Activated CD8-positive, alpha-beta memory T cell treated with anti-CD3 and anti-CD28 coated beads, Interleukin-2, amount 10 ng/mL, durations not matched to agents 7 days and 5 days (primary cell): ENCODE measurements at regions not wholly inside any gene's neighbourhood (a gene's known extent, or its start where the extent isn't known, plus 50 kb on each side); places are given as distances from the start of the nearest gene placed in this dataset.

ENCODE experiments used
- ATAC-seq: fragments of 150-1000 bp; cut with Tn5 transposase; one replicate; pipeline ENCODE4 v1.10.0; 2021; ENCODE audit warnings: moderate library complexity
- CTCF ChIA-PET: fragments of 350-600 bp; sonication (Branson Sonifier 250); formaldehyde crosslinking; loops from one replicate; lab custom pipeline; 2021; ENCODE audit warnings: antibody characterized with exemption; lab: Charles Lee
- DNase-seq: peaks from one replicate; pipeline ENCODE4 v3.0.0-alpha.2; 2020
- H3K27ac Mint-ChIP-seq: one replicate; pipeline ENCODE4 v1.8.0; 2021; ENCODE audit warnings: mild to moderate bottlenecking, mixed read lengths
- H3K27me3 Mint-ChIP-seq: one replicate; pipeline ENCODE4 v1.8.0; 2021; ENCODE audit warnings: mixed read lengths
- H3K36me3 Mint-ChIP-seq: one replicate; pipeline ENCODE4 v1.8.0; 2021; ENCODE audit warnings: mild to moderate bottlenecking, mixed read lengths
- H3K4me1 Mint-ChIP-seq: one replicate; pipeline ENCODE4 v1.8.0; 2021; ENCODE audit warnings: mixed read lengths
- H3K4me3 Mint-ChIP-seq: one replicate; pipeline ENCODE4 v1.8.0; 2021; ENCODE audit warnings: mild to moderate bottlenecking, moderate library complexity, mixed read lengths
- H3K9me3 Mint-ChIP-seq: one replicate; pipeline ENCODE4 v1.8.0; 2022; ENCODE audit warnings: low read depth, mixed read lengths

- Mint-ChIP-seq H3K4me3 (no peak overlapping the region), H3K36me3 (no peaks in the 10 kb centered on the region), H3K4me1 (no peaks in the 10 kb centered on the region), H3K9me3 (no peaks in the 10 kb centered on the region), H3K27ac (no peak overlapping the region), H3K27me3 (no peaks in the 10 kb centered on the region)
- DNase-seq (no peak), ATAC-seq (no peak)
- CTCF ChIA-PET: no interaction called here
These were observed 475.7 kb downstream of the TMEM232 start for GRCh38 chr5:110250755-110251154.

GRCh38 chr5:110251366-110251765 lies 475.1 kb downstream of the TMEM232 start:
- Mint-ChIP-seq H3K4me1 (no peaks in the 10 kb centered on the region), H3K27me3 (no peaks in the 10 kb centered on the region), H3K27ac (no peak overlapping the region), H3K36me3 (no peaks in the 10 kb centered on the region), H3K9me3 (no peaks in the 10 kb centered on the region), H3K4me3 (no peak overlapping the region)
- no peak for ATAC-seq
- CTCF ChIA-PET: no interaction called here
- no peak for DNase-seq

GRCh38 chr5:110255194-110255593 lies 471.3 kb downstream of the TMEM232 start:
- Mint-ChIP-seq H3K9me3 (no peaks in the 10 kb centered on the region), H3K4me1 (no peaks in the 10 kb centered on the region), H3K27me3 (no peaks in the 10 kb centered on the region), H3K36me3 (no peaks in the 10 kb centered on the region), H3K27ac (no peak overlapping the region), H3K4me3 (no peak overlapping the region)
- no peak for DNase-seq
- CTCF ChIA-PET: no interaction called here
- no peak for ATAC-seq

GRCh38 chr5:110256298-110256697 lies 470.2 kb downstream of the TMEM232 start:
- ATAC-seq (no peak), DNase-seq (no peak)
- CTCF ChIA-PET: no interaction called here
- H3K27me3 Mint-ChIP-seq: no peaks in the 10 kb centered on the region
- H3K9me3 Mint-ChIP-seq: no peaks in the 10 kb centered on the region
- no peak overlapping the region for H3K4me3 Mint-ChIP-seq
- no peaks in the 10 kb centered on the region for H3K4me1 Mint-ChIP-seq
- no peaks in the 10 kb centered on the region for H3K36me3 Mint-ChIP-seq
- no peak overlapping the region for H3K27ac Mint-ChIP-seq

GRCh38 chr5:110257971-110258370 lies 468.5 kb downstream of the TMEM232 start:
- H3K4me3 Mint-ChIP-seq: no peak overlapping the region

GRCh38 chr5:110258460-110259216 lies 467.8 kb downstream of the TMEM232 start:
- Mint-ChIP-seq H3K27ac (no peak overlapping the region), H3K4me1 (no peaks in the 10 kb centered on the region), H3K36me3 (no peaks in the 10 kb centered on the region), H3K9me3 (no peaks in the 10 kb centered on the region), H3K4me3 (no peak overlapping the region), H3K27me3 (no peaks in the 10 kb centered on the region)
- DNase-seq: no peak
- ATAC-seq: no peak
- CTCF ChIA-PET: no interaction called here

More at GRCh38 chr5:110257971-110258370, 468.5 kb downstream of the TMEM232 start:
- no peaks in the 10 kb centered on the region for H3K9me3 Mint-ChIP-seq
- H3K27ac Mint-ChIP-seq: no peak overlapping the region
- DNase-seq: no peak
- H3K36me3 Mint-ChIP-seq: no peaks in the 10 kb centered on the region
- no peaks in the 10 kb centered on the region for H3K4me1 Mint-ChIP-seq
- ATAC-seq: no peak
- H3K27me3 Mint-ChIP-seq: no peaks in the 10 kb centered on the region
- CTCF ChIA-PET: no interaction called here

- Mint-ChIP-seq H3K27me3 (no peaks in the 10 kb centered on the region), H3K9me3 (no peaks in the 10 kb centered on the region), H3K4me1 (no peaks in the 10 kb centered on the region), H3K36me3 (no peaks in the 10 kb centered on the region), H3K4me3 (no peak overlapping the region), H3K27ac (no peak overlapping the region)
- DNase-seq (no peak), ATAC-seq (no peak)
- CTCF ChIA-PET: no interaction called here
These were observed 463.7 kb downstream of the TMEM232 start for GRCh38 chr5:110262749-110263148.

GRCh38 chr5:110264661-110265060 lies 461.8 kb downstream of the TMEM232 start:
- Mint-ChIP-seq H3K27ac (no peak overlapping the region), H3K4me1 (no peaks in the 10 kb centered on the region)
- CTCF ChIA-PET: no interaction called here

GRCh38 chr5:110265162-110265561 lies 461.3 kb downstream of the TMEM232 start:
- Mint-ChIP-seq H3K27me3 (no peaks in the 10 kb centered on the region), H3K36me3 (no peaks in the 10 kb centered on the region), H3K9me3 (no peaks in the 10 kb centered on the region), H3K27ac (no peak overlapping the region), H3K4me3 (no peak overlapping the region), H3K4me1 (no peaks in the 10 kb centered on the region)
- CTCF ChIA-PET: no interaction called here
- DNase-seq (no peak), ATAC-seq (no peak)

More at GRCh38 chr5:110264661-110265060, 461.8 kb downstream of the TMEM232 start:
- DNase-seq (no peak), ATAC-seq (no peak)
- no peaks in the 10 kb centered on the region for H3K36me3 Mint-ChIP-seq
- no peaks in the 10 kb centered on the region for H3K27me3 Mint-ChIP-seq
- H3K4me3 Mint-ChIP-seq: no peak overlapping the region
- no peaks in the 10 kb centered on the region for H3K9me3 Mint-ChIP-seq

- no peak for ATAC-seq
- Mint-ChIP-seq H3K36me3 (no peaks in the 10 kb centered on the region), H3K4me3 (no peak overlapping the region), H3K27me3 (no peaks in the 10 kb centered on the region), H3K4me1 (no peaks in the 10 kb centered on the region), H3K27ac (no peak overlapping the region), H3K9me3 (no peaks in the 10 kb centered on the region)
- DNase-seq: no peak
- CTCF ChIA-PET: no interaction called here
These were observed 458.8 kb downstream of the TMEM232 start for GRCh38 chr5:110267714-110268113.

- Mint-ChIP-seq H3K27ac (no peak overlapping the region), H3K36me3 (no peaks in the 10 kb centered on the region), H3K4me3 (no peak overlapping the region), H3K9me3 (no peaks in the 10 kb centered on the region), H3K4me1 (no peaks in the 10 kb centered on the region), H3K27me3 (no peaks in the 10 kb centered on the region)
- DNase-seq (no peak), ATAC-seq (no peak)
- CTCF ChIA-PET: no interaction called here
These were observed 458.2 kb downstream of the TMEM232 start for GRCh38 chr5:110268283-110268682.

- Mint-ChIP-seq H3K27me3 (no peaks in the 10 kb centered on the region), H3K36me3 (no peaks in the 10 kb centered on the region), H3K9me3 (no peaks in the 10 kb centered on the region), H3K4me1 (no peaks in the 10 kb centered on the region), H3K4me3 (no peak overlapping the region), H3K27ac (no peak overlapping the region)
- CTCF ChIA-PET: no interaction called here
- DNase-seq (no peak), ATAC-seq (no peak)
These were observed 457.5 kb downstream of the TMEM232 start for GRCh38 chr5:110268985-110269384.

- Mint-ChIP-seq H3K4me1 (no peaks in the 10 kb centered on the region), H3K4me3 (no peak overlapping the region), H3K27me3 (no peaks in the 10 kb centered on the region), H3K27ac (no peak overlapping the region), H3K36me3 (no peaks in the 10 kb centered on the region), H3K9me3 (no peaks in the 10 kb centered on the region)
- ATAC-seq (no peak), DNase-seq (no peak)
- CTCF ChIA-PET: no interaction called here
These were observed 456.9 kb downstream of the TMEM232 start for GRCh38 chr5:110269478-110270142.

- H3K9me3 Mint-ChIP-seq: peaks cover 11% of the 10 kb centered on the region
- no peaks in the 10 kb centered on the region for H3K27me3 Mint-ChIP-seq
- ATAC-seq (no peak), DNase-seq (no peak)
- H3K4me3 Mint-ChIP-seq: no peak overlapping the region
- no peak overlapping the region for H3K27ac Mint-ChIP-seq
- no peaks in the 10 kb centered on the region for H3K4me1 Mint-ChIP-seq
- CTCF ChIA-PET: no interaction called here
- no peaks in the 10 kb centered on the region for H3K36me3 Mint-ChIP-seq
These were observed 450.6 kb downstream of the TMEM232 start for GRCh38 chr5:110275878-110276277.
